GM21619 (cell line): ENCODE measurements at regions not wholly inside any gene's neighbourhood (a gene's known extent, or its start where the extent isn't known, plus 50 kb on each side); places are given as distances from the start of the nearest gene placed in this dataset.
"Not testable (repeated sequence)": the region's sequence is repeated elsewhere in the genome, so short reads cannot be mapped to it uniquely, and the experiment has no call there.

Source experiments
- ATAC-seq: cut with Tn5 transposase; IDR thresholded peaks from one replicate; pipeline ENCODE4 v1.9.1; 2021; ENCODE audit not compliant: unreplicated experiment

- ATAC-seq = no peak
These were observed 99.2 kb upstream of the UXS1 start for GRCh38 chr2:106293271-106293783.

- ATAC-seq = no peak
These were observed 98.5 kb upstream of the UXS1 start for GRCh38 chr2:106292627-106293026.

- no peak for ATAC-seq
These were observed 94.8 kb upstream of the UXS1 start for GRCh38 chr2:106288873-106289272.

- no peak for ATAC-seq
These were observed 91.2 kb upstream of the UXS1 start for GRCh38 chr2:106285237-106285829.

GRCh38 chr2:106284691-106285202, 90.6 kb upstream of the UXS1 start:
- ATAC-seq = no peak

- ATAC-seq = no peak
These were observed 90.2 kb upstream of the UXS1 start for GRCh38 chr2:106284255-106284654.

GRCh38 chr2:106283228-106284152, 89.4 kb upstream of the UXS1 start:
- ATAC-seq = not testable (repeated sequence)

- ATAC-seq = no peak
These were observed 88.5 kb upstream of the UXS1 start for GRCh38 chr2:106282462-106283170.

- ATAC-seq = not testable (repeated sequence)
These were observed 87.9 kb upstream of the UXS1 start for GRCh38 chr2:106281907-106282430.

GRCh38 chr2:106280722-106281446, 86.8 kb upstream of the UXS1 start:
- ATAC-seq = no peak

GRCh38 chr2:106280224-106280623, 86.1 kb upstream of the UXS1 start:
- ATAC-seq = no peak

- no peak for ATAC-seq
These were observed 84.2 kb upstream of the UXS1 start for GRCh38 chr2:106278112-106278876.

- ATAC-seq = no peak
These were observed 83.3 kb upstream of the UXS1 start for GRCh38 chr2:106277426-106277825.

GRCh38 chr2:106275971-106276370, 81.9 kb upstream of the UXS1 start:
- ATAC-seq = no peak

- no peak for ATAC-seq
These were observed 80.6 kb upstream of the UXS1 start for GRCh38 chr2:106274668-106275067.

GRCh38 chr2:106272216-106272807, 78.2 kb upstream of the UXS1 start:
- ATAC-seq = no peak

- no peak for ATAC-seq
These were observed 76.4 kb upstream of the UXS1 start for GRCh38 chr2:106270471-106270891.

- peak; percentile 66 for ATAC-seq
These were observed 75.6 kb upstream of the UXS1 start for GRCh38 chr2:106269591-106270291.

GRCh38 chr2:106267997-106268396, 73.9 kb upstream of the UXS1 start:
- ATAC-seq = no peak
